WTC11 (cell line): ENCODE measurements at regions not wholly inside any gene's neighbourhood (a gene's known extent, or its start where the extent isn't known, plus 50 kb on each side); places are given as distances from the start of the nearest gene placed in this dataset.

ENCODE experiments used
- ATF2 ChIP-seq: sonication (generic); formaldehyde crosslinking; IDR thresholded peaks from 2 replicates; pipeline ENCODE4 v1.8.1; 2022; ENCODE audit warnings: low read depth, missing genetic modification reagents, borderline replicate concordance
- ESRRA ChIP-seq: sonication (generic); formaldehyde crosslinking; IDR thresholded peaks from 2 replicates; pipeline ENCODE4 v1.8.1; 2022; ENCODE audit warnings: mild to moderate bottlenecking, missing genetic modification reagents, borderline replicate concordance
- ETV6 ChIP-seq: sonication (generic); formaldehyde crosslinking; IDR thresholded peaks from 2 replicates; pipeline ENCODE4 v1.8.1; 2022; ENCODE audit warnings: mild to moderate bottlenecking, missing genetic modification reagents
- NFYB ChIP-seq: sonication (generic); formaldehyde crosslinking; conservative IDR thresholded peaks from 2 replicates; pipeline ENCODE4 v1.8.0; 2022; ENCODE audit warnings: low read depth, missing genetic modification reagents
- USF2 ChIP-seq: sonication (generic); formaldehyde crosslinking; IDR thresholded peaks from 2 replicates; pipeline ENCODE4 v1.8.1; 2023; ENCODE audit warnings: mild to moderate bottlenecking, missing genetic modification reagents, moderate library complexity
- ZNF121 ChIP-seq: sonication (generic); formaldehyde crosslinking; IDR thresholded peaks from 2 replicates; pipeline ENCODE4 v1.8.0; 2023; ENCODE audit warnings: missing genetic modification reagents
- TF ChIP-seq, protein P1 (sequence below): sonication (generic); formaldehyde crosslinking; IDR thresholded peaks from 2 replicates; pipeline ENCODE4 v1.8.0; 2023; ENCODE audit warnings: mild to moderate bottlenecking, missing genetic modification reagents
- TF ChIP-seq, protein P2 (sequence below): sonication (generic); formaldehyde crosslinking; IDR thresholded peaks from 2 replicates; pipeline ENCODE4 v1.8.0; 2022; ENCODE audit warnings: mild to moderate bottlenecking, missing genetic modification reagents
- TF ChIP-seq, protein P3 (sequence below): fragments of 200-600 bp; IDR thresholded peaks from 2 replicates; pipeline ENCODE4 v1.8.0; 2022; ENCODE audit warnings: antibody characterized with exemption

DNA sequence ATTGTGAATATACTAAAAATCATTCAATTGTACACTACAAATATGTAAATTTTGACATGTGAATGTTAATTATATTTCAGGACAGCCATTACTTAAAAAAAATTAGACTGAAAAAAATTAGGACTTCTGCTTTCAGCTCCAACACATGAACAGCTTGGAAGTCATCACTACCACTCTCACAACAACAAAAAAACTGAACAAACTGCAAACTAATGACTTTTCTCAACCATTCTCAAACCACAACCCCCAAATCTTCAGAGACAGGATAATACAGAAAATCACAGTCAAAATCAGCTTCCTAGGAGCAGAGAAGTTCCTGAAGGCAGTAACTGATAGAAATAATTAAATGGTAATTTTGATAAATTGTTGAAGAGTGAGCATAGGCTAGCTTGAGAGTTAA, 686.4 kb downstream of the TLE1 start:
- TF ChIP-seq NFYB (CRISPR knock-in tag) (no peak), ZNF121 (CRISPR knock-in tag) (no peak), ESRRA (CRISPR knock-in tag) (no peak), ETV6 (CRISPR knock-in tag) (no peak), USF2 (CRISPR knock-in tag) (no peak), ATF2 (CRISPR knock-in tag) (no peak)
- TF ChIP-seq, protein P1, sequence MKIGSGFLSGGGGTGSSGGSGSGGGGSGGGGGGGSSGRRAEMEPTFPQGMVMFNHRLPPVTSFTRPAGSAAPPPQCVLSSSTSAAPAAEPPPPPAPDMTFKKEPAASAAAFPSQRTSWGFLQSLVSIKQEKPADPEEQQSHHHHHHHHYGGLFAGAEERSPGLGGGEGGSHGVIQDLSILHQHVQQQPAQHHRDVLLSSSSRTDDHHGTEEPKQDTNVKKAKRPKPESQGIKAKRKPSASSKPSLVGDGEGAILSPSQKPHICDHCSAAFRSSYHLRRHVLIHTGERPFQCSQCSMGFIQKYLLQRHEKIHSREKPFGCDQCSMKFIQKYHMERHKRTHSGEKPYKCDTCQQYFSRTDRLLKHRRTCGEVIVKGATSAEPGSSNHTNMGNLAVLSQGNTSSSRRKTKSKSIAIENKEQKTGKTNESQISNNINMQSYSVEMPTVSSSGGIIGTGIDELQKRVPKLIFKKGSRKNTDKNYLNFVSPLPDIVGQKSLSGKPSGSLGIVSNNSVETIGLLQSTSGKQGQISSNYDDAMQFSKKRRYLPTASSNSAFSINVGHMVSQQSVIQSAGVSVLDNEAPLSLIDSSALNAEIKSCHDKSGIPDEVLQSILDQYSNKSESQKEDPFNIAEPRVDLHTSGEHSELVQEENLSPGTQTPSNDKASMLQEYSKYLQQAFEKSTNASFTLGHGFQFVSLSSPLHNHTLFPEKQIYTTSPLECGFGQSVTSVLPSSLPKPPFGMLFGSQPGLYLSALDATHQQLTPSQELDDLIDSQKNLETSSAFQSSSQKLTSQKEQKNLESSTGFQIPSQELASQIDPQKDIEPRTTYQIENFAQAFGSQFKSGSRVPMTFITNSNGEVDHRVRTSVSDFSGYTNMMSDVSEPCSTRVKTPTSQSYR, result no peak
- TF ChIP-seq, protein P2, sequence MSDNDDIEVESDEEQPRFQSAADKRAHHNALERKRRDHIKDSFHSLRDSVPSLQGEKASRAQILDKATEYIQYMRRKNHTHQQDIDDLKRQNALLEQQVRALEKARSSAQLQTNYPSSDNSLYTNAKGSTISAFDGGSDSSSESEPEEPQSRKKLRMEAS (CRISPR knock-in tag), result no peak
- TF ChIP-seq, protein P3, sequence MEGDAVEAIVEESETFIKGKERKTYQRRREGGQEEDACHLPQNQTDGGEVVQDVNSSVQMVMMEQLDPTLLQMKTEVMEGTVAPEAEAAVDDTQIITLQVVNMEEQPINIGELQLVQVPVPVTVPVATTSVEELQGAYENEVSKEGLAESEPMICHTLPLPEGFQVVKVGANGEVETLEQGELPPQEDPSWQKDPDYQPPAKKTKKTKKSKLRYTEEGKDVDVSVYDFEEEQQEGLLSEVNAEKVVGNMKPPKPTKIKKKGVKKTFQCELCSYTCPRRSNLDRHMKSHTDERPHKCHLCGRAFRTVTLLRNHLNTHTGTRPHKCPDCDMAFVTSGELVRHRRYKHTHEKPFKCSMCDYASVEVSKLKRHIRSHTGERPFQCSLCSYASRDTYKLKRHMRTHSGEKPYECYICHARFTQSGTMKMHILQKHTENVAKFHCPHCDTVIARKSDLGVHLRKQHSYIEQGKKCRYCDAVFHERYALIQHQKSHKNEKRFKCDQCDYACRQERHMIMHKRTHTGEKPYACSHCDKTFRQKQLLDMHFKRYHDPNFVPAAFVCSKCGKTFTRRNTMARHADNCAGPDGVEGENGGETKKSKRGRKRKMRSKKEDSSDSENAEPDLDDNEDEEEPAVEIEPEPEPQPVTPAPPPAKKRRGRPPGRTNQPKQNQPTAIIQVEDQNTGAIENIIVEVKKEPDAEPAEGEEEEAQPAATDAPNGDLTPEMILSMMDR, result no peak
